Uterus (tissue), 2 donors: ENCODE measurements at regions not wholly inside any gene's neighbourhood (a gene's known extent, or its start where the extent isn't known, plus 50 kb on each side); places are given as distances from the start of the nearest gene placed in this dataset.

Source experiments
- POLR2A ChIP-seq, 2 donors: fragments of 450-650 bp; IDR thresholded peaks; one replicate each; pipeline ENCODE4 v1.6.1; 2016; ENCODE audit warnings: antibody characterized with exemption in 2 of 2, mild to moderate bottlenecking in 1 of 2, moderate library complexity in 1 of 2
- TF ChIP-seq, protein P1 (sequence below), 4 experiments: fragments of 200-600 bp in 2 of 4; fragments of 450-650 bp in 2 of 4; sonication (generic) in 2 of 4; IDR thresholded peaks; one replicate each; pipeline ENCODE4 v1.5.1; 2016 to 2019; ENCODE audit warnings: antibody characterized with exemption in 4 of 4, mild to moderate bottlenecking in 2 of 4, moderate library complexity in 1 of 4

DNA sequence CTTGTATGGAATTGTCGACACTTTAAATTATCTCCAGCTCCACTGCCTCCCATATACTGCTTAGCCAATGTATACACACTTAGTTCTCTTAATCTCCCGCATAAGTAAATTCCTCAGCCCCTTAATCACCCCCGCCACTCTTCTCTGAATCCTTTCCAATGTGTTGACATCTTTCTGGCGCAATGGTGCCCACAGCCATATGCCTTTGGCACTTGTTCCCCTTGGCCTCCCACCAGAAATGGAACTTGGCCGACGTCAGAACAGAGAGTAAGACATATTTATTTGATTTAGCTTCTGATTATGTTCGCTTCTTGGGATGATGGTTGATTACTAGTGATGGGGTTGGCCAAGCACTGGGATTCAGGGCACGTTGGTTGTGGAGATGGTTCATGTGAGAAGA is 1089.3 kb upstream of the CELF4 start:
- TF ChIP-seq, protein P1, sequence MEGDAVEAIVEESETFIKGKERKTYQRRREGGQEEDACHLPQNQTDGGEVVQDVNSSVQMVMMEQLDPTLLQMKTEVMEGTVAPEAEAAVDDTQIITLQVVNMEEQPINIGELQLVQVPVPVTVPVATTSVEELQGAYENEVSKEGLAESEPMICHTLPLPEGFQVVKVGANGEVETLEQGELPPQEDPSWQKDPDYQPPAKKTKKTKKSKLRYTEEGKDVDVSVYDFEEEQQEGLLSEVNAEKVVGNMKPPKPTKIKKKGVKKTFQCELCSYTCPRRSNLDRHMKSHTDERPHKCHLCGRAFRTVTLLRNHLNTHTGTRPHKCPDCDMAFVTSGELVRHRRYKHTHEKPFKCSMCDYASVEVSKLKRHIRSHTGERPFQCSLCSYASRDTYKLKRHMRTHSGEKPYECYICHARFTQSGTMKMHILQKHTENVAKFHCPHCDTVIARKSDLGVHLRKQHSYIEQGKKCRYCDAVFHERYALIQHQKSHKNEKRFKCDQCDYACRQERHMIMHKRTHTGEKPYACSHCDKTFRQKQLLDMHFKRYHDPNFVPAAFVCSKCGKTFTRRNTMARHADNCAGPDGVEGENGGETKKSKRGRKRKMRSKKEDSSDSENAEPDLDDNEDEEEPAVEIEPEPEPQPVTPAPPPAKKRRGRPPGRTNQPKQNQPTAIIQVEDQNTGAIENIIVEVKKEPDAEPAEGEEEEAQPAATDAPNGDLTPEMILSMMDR (IDR thresholded peaks at IDR 0.05), result no peak
- TF ChIP-seq POLR2A (IDR thresholded peaks at IDR 0.05), result no peak
